Choroid plexus epithelial cell (primary cell): ENCODE measurements at regions not wholly inside any gene's neighbourhood (a gene's known extent, or its start where the extent isn't known, plus 50 kb on each side); places are given as distances from the start of the nearest gene placed in this dataset.

Source experiments
- DNase-seq: peaks from one replicate; pipeline ENCODE4 v3.0.0-alpha.2; 2010; ENCODE audit warnings: low read depth
- H3K4me3 ChIP-seq: 2 replicates; pipeline ENCODE4 v1.5.1; 2011; ENCODE audit warnings: low read depth, mild to moderate bottlenecking, control low read depth, low read length, moderate library complexity
- CTCF ChIP-seq: conservative IDR thresholded peaks from 2 replicates; pipeline ENCODE4 v1.5.1; 2011; ENCODE audit warnings: low read depth, mild to moderate bottlenecking, control low read depth, inconsistent platforms, low read length, moderate library complexity

- TF ChIP-seq CTCF, result no peak
- DNase-seq, result no peak
- no peak overlapping the region for H3K4me3 ChIP-seq
Measured at GRCh38 chr13:64441740-64442139, 2788.4 kb downstream of the PCDH9 start.

GRCh38 chr13:64438084-64438483, 2792.1 kb downstream of the PCDH9 start:
- no peak for TF ChIP-seq CTCF
- DNase-seq, result no peak
- H3K4me3 ChIP-seq, result no peak overlapping the region

- DNase-seq, result no peak
- no peak for TF ChIP-seq CTCF
- H3K4me3 ChIP-seq, result no peak overlapping the region
Measured at GRCh38 chr13:64429691-64430090, 2800.4 kb downstream of the PCDH9 start.

GRCh38 chr13:64428196-64428595, 2801.9 kb downstream of the PCDH9 start:
- no peak for TF ChIP-seq CTCF
- no peak overlapping the region for H3K4me3 ChIP-seq
- no peak for DNase-seq

- TF ChIP-seq CTCF, result no peak
- DNase-seq, result no peak
- H3K4me3 ChIP-seq, result no peak overlapping the region
Measured at GRCh38 chr13:64423467-64423866, 2806.7 kb downstream of the PCDH9 start.

GRCh38 chr13:64420181-64420580, 2810.0 kb downstream of the PCDH9 start:
- DNase-seq, result no peak
- TF ChIP-seq CTCF, result no peak
- no peak overlapping the region for H3K4me3 ChIP-seq

GRCh38 chr13:64417581-64417980, 2812.6 kb downstream of the PCDH9 start:
- DNase-seq, result no peak
- TF ChIP-seq CTCF, result no peak
- H3K4me3 ChIP-seq, result no peak overlapping the region
